ENCODE measurements at regions not wholly inside any gene's neighbourhood (a gene's known extent, or its start where the extent isn't known, plus 50 kb on each side); places are given as distances from the start of the nearest gene placed in this dataset.

GRCh38 chr2:66003931-66004330 lies 431.0 kb upstream of the MEIS1 start:
- no peak overlapping the region for H3K4me3 ChIP-seq (ENCODE audit: low read depth, low read length)
- no peak for TF ChIP-seq CTCF (conservative IDR thresholded peaks at IDR 0.05; ENCODE audit: low read depth, low read length)
- no peak for DNase-seq (ENCODE audit: low read depth)

GRCh38 chr2:66001538-66001937 lies 433.4 kb upstream of the MEIS1 start:
- H3K4me3 ChIP-seq (ENCODE audit: low read depth, low read length): no peak overlapping the region
- DNase-seq (ENCODE audit: low read depth): no peak
- no peak for TF ChIP-seq CTCF (conservative IDR thresholded peaks at IDR 0.05; ENCODE audit: low read depth, low read length)

GRCh38 chr2:66000901-66001300 lies 434.0 kb upstream of the MEIS1 start:
- H3K4me3 ChIP-seq (ENCODE audit: low read depth, low read length): no peak overlapping the region
- DNase-seq (ENCODE audit: low read depth): no peak
- no peak for TF ChIP-seq CTCF (conservative IDR thresholded peaks at IDR 0.05; ENCODE audit: low read depth, low read length)

- DNase-seq (ENCODE audit: low read depth): no peak
- TF ChIP-seq CTCF (conservative IDR thresholded peaks at IDR 0.05; ENCODE audit: low read depth, low read length): no peak
- H3K4me3 ChIP-seq (ENCODE audit: low read depth, low read length): no peak overlapping the region
These were observed 435.1 kb upstream of the MEIS1 start for GRCh38 chr2:65999796-66000195.

GRCh38 chr2:65999103-65999502 lies 435.8 kb upstream of the MEIS1 start:
- DNase-seq (ENCODE audit: low read depth): no peak
- no peak for TF ChIP-seq CTCF (conservative IDR thresholded peaks at IDR 0.05; ENCODE audit: low read depth, low read length)
- no peak overlapping the region for H3K4me3 ChIP-seq (ENCODE audit: low read depth, low read length)

- no peak overlapping the region for H3K4me3 ChIP-seq (ENCODE audit: low read depth, low read length)
- DNase-seq (ENCODE audit: low read depth): no peak
- TF ChIP-seq CTCF (conservative IDR thresholded peaks at IDR 0.05; ENCODE audit: low read depth, low read length): no peak
These were observed 437.0 kb upstream of the MEIS1 start for GRCh38 chr2:65997961-65998360.

- DNase-seq (ENCODE audit: low read depth): no peak
- no peak overlapping the region for H3K4me3 ChIP-seq (ENCODE audit: low read depth, low read length)
- no peak for TF ChIP-seq CTCF (conservative IDR thresholded peaks at IDR 0.05; ENCODE audit: low read depth, low read length)
These were observed 442.7 kb upstream of the MEIS1 start for GRCh38 chr2:65992198-65992554.

Measured in choroid plexus epithelial cell (primary cell).